ENCODE measurements at regions not wholly inside any gene's neighbourhood (a gene's known extent, or its start where the extent isn't known, plus 50 kb on each side); places are given as distances from the start of the nearest gene placed in this dataset.

DNA sequence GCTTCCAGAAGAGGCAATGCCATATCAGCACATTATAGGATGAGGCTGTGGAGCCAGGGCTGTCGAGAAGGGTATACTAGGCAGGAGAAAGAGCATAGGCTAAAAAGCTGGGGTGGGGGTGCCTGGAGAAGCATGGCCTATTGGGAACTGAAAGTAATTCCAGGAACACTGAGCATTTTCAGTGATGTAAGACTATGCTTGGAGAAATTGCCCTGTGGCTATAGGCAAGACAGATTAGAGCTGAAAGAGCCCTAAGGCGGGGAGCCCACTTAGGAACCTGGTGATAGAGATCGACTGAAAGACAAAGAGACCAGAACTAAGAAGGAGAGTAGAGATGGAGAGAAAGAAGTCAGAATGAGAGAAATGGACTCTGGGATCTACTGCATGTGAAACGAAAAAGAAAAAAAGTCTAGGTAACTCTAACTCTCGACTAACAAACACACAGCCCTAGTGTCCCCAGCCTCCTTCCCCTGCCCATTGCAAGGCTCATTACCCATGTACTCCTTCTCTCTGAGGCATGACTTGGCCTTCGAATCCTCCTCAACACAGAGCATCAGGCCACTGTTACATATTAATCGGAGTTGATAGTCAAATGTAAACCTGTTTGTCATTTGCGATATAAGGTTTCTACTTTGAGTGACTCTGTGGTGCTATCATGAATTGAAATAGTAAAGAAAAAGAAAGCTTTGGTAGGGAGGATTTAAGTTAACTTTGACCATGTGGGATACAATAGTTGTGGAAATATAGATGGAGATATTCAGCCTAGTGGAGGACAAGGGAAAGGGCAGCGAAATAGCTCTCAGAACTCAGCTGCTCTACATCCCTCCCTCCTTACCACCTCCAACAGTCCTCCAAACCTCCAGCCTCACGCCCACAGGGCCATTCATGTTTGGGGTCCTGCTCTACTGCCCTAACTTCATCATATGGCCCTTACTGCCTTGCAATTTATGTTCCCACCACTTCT, 52.3 kb upstream of the BMAL1 start:
- DNase-seq, result no peak

DNA sequence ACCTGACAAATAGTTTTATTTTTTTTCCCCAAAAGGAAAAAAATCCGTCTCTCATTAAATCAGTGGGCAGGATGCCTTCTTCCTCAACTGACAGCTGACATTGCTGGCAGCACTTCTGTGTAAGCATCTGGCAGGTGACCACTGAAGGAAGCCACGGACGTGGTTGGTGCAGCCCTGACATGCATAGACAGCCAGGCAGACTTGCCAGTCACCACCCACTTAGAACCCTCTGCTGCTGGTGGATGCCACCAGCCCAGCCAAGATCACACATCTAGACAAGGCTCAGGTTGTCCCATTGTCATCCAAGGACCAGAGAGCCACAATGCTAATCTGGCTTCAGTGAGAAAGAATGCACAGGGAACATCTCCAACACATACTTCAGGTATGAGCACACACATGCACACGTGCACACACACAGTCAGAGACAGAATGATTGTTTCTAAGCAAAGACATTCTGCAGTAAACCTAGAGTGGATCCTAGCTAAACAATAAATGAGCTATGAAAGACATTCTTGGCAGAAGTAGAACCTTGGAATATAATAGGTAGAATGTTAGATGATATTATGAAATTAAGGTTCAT, 49.8 kb upstream of the BMAL1 start:
- DNase-seq, result no peak

Measured in NCI-H1694 (cell line).